GM19467 (cell line): ENCODE measurements at regions not wholly inside any gene's neighbourhood (a gene's known extent, or its start where the extent isn't known, plus 50 kb on each side); places are given as distances from the start of the nearest gene placed in this dataset.

Experiments used
- ATAC-seq: cut with Tn5 transposase; IDR thresholded peaks from one replicate; pipeline ENCODE4 v1.9.1; 2021; ENCODE audit warnings: mild to moderate bottlenecking, moderate library complexity; ENCODE audit not compliant: unreplicated experiment

GRCh38 chr11:119493712-119494111 is 70.7 kb upstream of the THY1 start:
- ATAC-seq = no peak

GRCh38 chr11:119491753-119492510 is 69.0 kb upstream of the THY1 start:
- no peak for ATAC-seq

GRCh38 chr11:119490253-119491006 is 67.5 kb upstream of the THY1 start:
- no peak for ATAC-seq

- ATAC-seq = no peak
These were observed 66.1 kb upstream of the THY1 start for GRCh38 chr11:119489087-119489486.

GRCh38 chr11:119488256-119488995 is 65.5 kb upstream of the THY1 start:
- no peak for ATAC-seq

- ATAC-seq = no peak
These were observed 63.8 kb upstream of the THY1 start for GRCh38 chr11:119486691-119487259.

GRCh38 chr11:119486016-119486415 is 63.0 kb upstream of the THY1 start:
- no peak for ATAC-seq

GRCh38 chr11:119484741-119485605 is 62.0 kb upstream of the THY1 start:
- no peak for ATAC-seq

GRCh38 chr11:119483881-119484371 is 61.0 kb upstream of the THY1 start:
- no peak for ATAC-seq

GRCh38 chr11:119483341-119483880 is 60.4 kb upstream of the THY1 start:
- ATAC-seq = no peak

GRCh38 chr11:119482521-119483011 is 59.6 kb upstream of the THY1 start:
- ATAC-seq = no peak

- ATAC-seq = no peak
These were observed 58.9 kb upstream of the THY1 start for GRCh38 chr11:119481667-119482400.

- ATAC-seq = no peak
These were observed 58.2 kb upstream of the THY1 start for GRCh38 chr11:119481021-119481666.

GRCh38 chr11:119480380-119481020 is 57.5 kb upstream of the THY1 start:
- ATAC-seq = no peak

GRCh38 chr11:119479685-119480275 is 56.8 kb upstream of the THY1 start:
- ATAC-seq = no peak

- no peak for ATAC-seq
These were observed 55.8 kb upstream of the THY1 start for GRCh38 chr11:119478711-119479285.

- ATAC-seq = no peak
These were observed 53.8 kb upstream of the THY1 start for GRCh38 chr11:119476666-119477331.
